Endodermal cell (in vitro differentiated cells): ENCODE measurements at regions not wholly inside any gene's neighbourhood (a gene's known extent, or its start where the extent isn't known, plus 50 kb on each side); places are given as distances from the start of the nearest gene placed in this dataset.
"Not testable (repeated sequence)": the region's sequence is repeated elsewhere in the genome, so short reads cannot be mapped to it uniquely, and the experiment has no call there.

Source experiments
- DNase-seq: peaks from one replicate; pipeline ENCODE4 v3.0.0-alpha.2; 2017
- H3K27ac ChIP-seq: 2 replicates; pipeline ENCODE4 v1.5.1; 2013; ENCODE audit warnings: mild to moderate bottlenecking, low read depth, low read length, moderate library complexity
- H3K27me3 ChIP-seq: 2 replicates; pipeline ENCODE4 v1.6.1; 2013; ENCODE audit warnings: mild to moderate bottlenecking, low read length, moderate library complexity; ENCODE audit not compliant: insufficient read depth, control insufficient read depth, poor library complexity, severe bottlenecking
- H3K36me3 ChIP-seq: 2 replicates; pipeline ENCODE4 v1.7.0; 2013; ENCODE audit warnings: mild to moderate bottlenecking, low read length, moderate library complexity; ENCODE audit not compliant: control insufficient read depth, insufficient read depth
- H3K4me1 ChIP-seq: one replicate; pipeline ENCODE4 v1.7.0; 2013; ENCODE audit warnings: low read length; ENCODE audit not compliant: control insufficient read depth, insufficient read depth
- H3K4me3 ChIP-seq: 2 replicates; pipeline ENCODE4 v1.5.1; 2013; ENCODE audit warnings: mild to moderate bottlenecking, low read length, moderate library complexity
- H3K9ac ChIP-seq: 2 replicates; pipeline ENCODE4 v1.6.1; 2013; ENCODE audit warnings: mild to moderate bottlenecking, low read length, moderate library complexity; ENCODE audit not compliant: poor library complexity, severe bottlenecking; ENCODE audit errors: extremely low read depth
- H3K9me3 ChIP-seq: 2 replicates; pipeline ENCODE4 v1.6.1; 2013; ENCODE audit warnings: mild to moderate bottlenecking, low read length, moderate library complexity; ENCODE audit not compliant: control insufficient read depth
- H3K27ac Mint-ChIP-seq: 2 replicates; pipeline ENCODE4 v1.8.0; 2020; ENCODE audit warnings: mixed read lengths
- H3K27me3 Mint-ChIP-seq: 2 replicates; pipeline ENCODE4 v1.8.0; 2021; ENCODE audit warnings: mild to moderate bottlenecking, mixed read lengths; ENCODE audit not compliant: insufficient read depth
- H3K36me3 Mint-ChIP-seq: 2 replicates; pipeline ENCODE4 v1.8.0; 2020; ENCODE audit warnings: low read depth, mixed read lengths
- H3K4me1 Mint-ChIP-seq: 2 replicates; pipeline ENCODE4 v1.8.0; 2020; ENCODE audit warnings: mixed read lengths
- H3K4me3 Mint-ChIP-seq: 2 replicates; pipeline ENCODE4 v1.8.0; 2020; ENCODE audit warnings: mild to moderate bottlenecking, moderate library complexity, mixed read lengths
- H3K9me3 Mint-ChIP-seq: 2 replicates; pipeline ENCODE4 v1.8.0; 2020; ENCODE audit warnings: mild to moderate bottlenecking, mixed read lengths
- WGBS, 2 experiments: methylation state at CpG; one replicate each; pipeline versions ENCODE4 v1.1.5 to v1.1.7; 2013; ENCODE audit warnings: missing lambda C conversion rate in 2 of 2, mixed read lengths in 1 of 2; ENCODE audit not compliant: insufficient coverage in 1 of 2, insufficient read length in 1 of 2; 5-methylcytosine and 5-hydroxymethylcytosine counted together
- TF ChIP-seq, protein P1 (sequence below): fragments of 200-600 bp; sonication (generic); conservative IDR thresholded peaks from 2 replicates; pipeline ENCODE4 v1.5.0; 2021; ENCODE audit warnings: antibody characterized with exemption, mild to moderate bottlenecking

DNA sequence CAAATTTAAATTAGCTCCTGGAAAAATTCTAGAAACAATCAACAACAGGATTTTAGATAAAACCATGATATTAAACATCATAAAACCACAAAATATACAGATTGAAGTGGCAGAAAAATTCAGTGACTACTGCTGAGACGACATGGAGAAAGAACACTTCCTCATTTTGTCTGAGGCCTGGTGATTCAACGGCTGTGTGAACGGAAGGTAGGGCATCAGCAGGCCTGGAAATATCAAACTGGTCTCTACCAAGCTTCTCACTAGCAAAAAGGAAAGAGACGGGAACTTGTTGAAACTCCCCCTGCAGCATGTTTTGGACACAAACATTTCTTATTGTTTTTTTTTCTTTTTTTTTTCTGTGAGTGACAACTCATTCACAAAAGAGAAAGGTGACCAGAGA is 58.0 kb upstream of the AHI1 start:
- H3K9me3 Mint-ChIP-seq: no peaks in the 10 kb centered on the region
- no peak overlapping the region for H3K27ac Mint-ChIP-seq
- H3K4me1 ChIP-seq: no peaks in the 10 kb centered on the region
- TF ChIP-seq, protein P1, sequence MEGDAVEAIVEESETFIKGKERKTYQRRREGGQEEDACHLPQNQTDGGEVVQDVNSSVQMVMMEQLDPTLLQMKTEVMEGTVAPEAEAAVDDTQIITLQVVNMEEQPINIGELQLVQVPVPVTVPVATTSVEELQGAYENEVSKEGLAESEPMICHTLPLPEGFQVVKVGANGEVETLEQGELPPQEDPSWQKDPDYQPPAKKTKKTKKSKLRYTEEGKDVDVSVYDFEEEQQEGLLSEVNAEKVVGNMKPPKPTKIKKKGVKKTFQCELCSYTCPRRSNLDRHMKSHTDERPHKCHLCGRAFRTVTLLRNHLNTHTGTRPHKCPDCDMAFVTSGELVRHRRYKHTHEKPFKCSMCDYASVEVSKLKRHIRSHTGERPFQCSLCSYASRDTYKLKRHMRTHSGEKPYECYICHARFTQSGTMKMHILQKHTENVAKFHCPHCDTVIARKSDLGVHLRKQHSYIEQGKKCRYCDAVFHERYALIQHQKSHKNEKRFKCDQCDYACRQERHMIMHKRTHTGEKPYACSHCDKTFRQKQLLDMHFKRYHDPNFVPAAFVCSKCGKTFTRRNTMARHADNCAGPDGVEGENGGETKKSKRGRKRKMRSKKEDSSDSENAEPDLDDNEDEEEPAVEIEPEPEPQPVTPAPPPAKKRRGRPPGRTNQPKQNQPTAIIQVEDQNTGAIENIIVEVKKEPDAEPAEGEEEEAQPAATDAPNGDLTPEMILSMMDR: no peak
- no peak overlapping the region for H3K9ac ChIP-seq
- no peaks in the 10 kb centered on the region for H3K27me3 ChIP-seq
- H3K9me3 ChIP-seq: no peaks in the 10 kb centered on the region
- H3K36me3 Mint-ChIP-seq: no peaks in the 10 kb centered on the region
- no peak overlapping the region for H3K4me3 Mint-ChIP-seq
- H3K4me3 ChIP-seq: no peak overlapping the region
- H3K36me3 ChIP-seq: no peaks in the 10 kb centered on the region
- no peaks in the 10 kb centered on the region for H3K4me1 Mint-ChIP-seq
- no peaks in the 10 kb centered on the region for H3K27me3 Mint-ChIP-seq
- WGBS, 2 experiments: 67 to 74% methylated on average over 2 to 4 of the region's 4 CpGs
- no peak overlapping the region for H3K27ac ChIP-seq
- no peak for DNase-seq

DNA sequence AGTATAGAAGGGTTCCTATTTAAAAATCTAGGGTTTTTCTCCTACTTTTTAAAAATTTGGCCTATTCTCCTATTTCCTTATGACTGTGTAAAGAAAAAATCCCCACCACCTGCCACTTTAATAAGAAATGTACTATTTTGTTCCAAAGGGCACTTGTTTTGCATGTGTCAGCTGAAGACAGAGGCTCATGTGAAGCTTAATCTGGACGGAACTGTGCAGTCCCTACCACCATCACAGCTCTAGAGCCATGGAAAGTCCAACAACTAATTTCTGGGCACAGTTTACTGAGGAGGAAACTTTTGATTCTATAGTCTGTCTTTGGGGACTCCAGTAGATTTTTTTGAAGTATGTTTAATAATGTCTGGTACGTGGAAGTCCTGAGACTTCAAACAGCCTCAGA is 60.0 kb upstream of the AHI1 start:
- no peak overlapping the region for H3K9ac ChIP-seq
- no peaks in the 10 kb centered on the region for H3K4me1 ChIP-seq
- no peak overlapping the region for H3K27ac Mint-ChIP-seq
- TF ChIP-seq, protein P1: no peak
- no peak overlapping the region for H3K4me3 ChIP-seq
- WGBS, 2 experiments: 93 to 100% methylated on average over 2 of the region's 2 CpGs
- no peaks in the 10 kb centered on the region for H3K4me1 Mint-ChIP-seq
- no peak overlapping the region for H3K27ac ChIP-seq
- no peaks in the 10 kb centered on the region for H3K27me3 ChIP-seq
- H3K9me3 Mint-ChIP-seq: no peaks in the 10 kb centered on the region
- no peak overlapping the region for H3K4me3 Mint-ChIP-seq
- no peaks in the 10 kb centered on the region for H3K36me3 ChIP-seq
- no peaks in the 10 kb centered on the region for H3K27me3 Mint-ChIP-seq
- DNase-seq: no peak
- H3K36me3 Mint-ChIP-seq: no peaks in the 10 kb centered on the region
- no peaks in the 10 kb centered on the region for H3K9me3 ChIP-seq

DNA sequence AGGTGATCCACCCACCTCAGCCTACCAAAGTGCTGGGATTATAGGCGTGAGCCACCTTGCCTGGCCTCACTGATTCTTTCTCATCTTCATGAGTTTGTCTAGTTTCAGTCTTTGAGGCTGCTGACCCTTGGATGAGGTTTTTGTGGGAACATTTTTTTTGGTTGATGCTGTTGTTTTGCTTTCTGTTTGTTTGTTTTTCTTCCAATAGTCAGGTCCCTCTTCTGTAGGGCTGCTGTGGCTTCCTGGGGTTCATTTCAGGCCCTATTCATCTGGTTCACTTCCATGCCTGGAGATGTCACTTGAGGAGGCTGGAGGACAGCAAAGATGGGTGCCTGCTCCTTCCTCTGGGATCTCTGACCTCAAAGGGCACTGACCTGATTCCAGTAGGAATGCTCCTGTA is 68.1 kb upstream of the AHI1 start:
- not testable (repeated sequence) for H3K9me3 ChIP-seq, H3K36me3 Mint-ChIP-seq, H3K27me3 ChIP-seq, H3K4me1 ChIP-seq, H3K4me3 Mint-ChIP-seq, H3K4me1 Mint-ChIP-seq, H3K36me3 ChIP-seq, H3K4me3 ChIP-seq, H3K9ac ChIP-seq, H3K27ac Mint-ChIP-seq, H3K9me3 Mint-ChIP-seq, H3K27ac ChIP-seq, H3K27me3 Mint-ChIP-seq, DNase-seq
- 95% methylated on average over 1 of the region's 1 CpG; no CpG with 5 or more reads in 1 of the 2 experiments for WGBS, 2 experiments

DNA sequence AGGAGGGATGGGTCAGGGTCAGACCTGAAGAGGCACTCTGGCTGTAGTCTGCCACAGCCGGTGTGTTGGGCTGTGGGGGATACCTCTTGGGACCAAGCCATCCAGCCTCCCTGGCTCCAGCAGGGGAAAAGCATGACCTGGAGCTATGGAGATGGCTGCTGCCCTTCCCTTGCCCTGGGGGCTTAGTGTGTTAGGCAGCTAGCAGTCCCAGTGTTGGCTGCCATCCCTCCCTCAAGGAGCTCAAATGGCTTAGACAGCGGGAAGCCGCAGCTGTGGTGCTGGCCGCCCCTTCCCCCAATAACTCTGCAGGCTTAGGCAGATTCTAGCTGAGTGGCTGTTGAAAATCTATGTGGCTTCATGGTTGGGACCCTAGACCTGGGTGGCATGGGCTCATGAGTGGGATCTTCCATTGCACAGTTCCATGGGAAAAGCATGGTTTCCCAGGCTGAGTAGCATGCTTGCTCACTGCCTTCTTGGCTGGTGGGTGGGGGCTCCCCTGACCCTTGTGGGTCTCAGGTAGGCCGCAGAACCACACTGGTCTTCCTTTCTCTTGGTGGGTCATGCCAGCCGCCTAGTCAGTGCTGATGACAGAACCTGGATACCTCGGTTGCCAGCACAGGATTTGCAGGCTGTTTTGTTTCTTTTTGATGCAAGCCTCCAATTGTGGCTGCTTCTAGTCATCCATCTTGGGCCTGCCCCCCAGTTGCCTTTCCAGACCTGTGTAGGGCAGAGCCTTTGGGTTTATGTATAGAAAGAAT is 69.0 kb upstream of the AHI1 start:
- 92 to 98% methylated on average over 4 to 7 of the region's 7 CpGs for WGBS, 2 experiments
- DNase-seq: no peak
- no peaks in the 10 kb centered on the region for H3K36me3 Mint-ChIP-seq
- Histone ChIP-seq H3K27ac (no peak overlapping the region), H3K4me3 (no peak overlapping the region), H3K36me3 (no peaks in the 10 kb centered on the region), H3K9ac (no peak overlapping the region), H3K9me3 (no peaks in the 10 kb centered on the region), H3K27me3 (no peaks in the 10 kb centered on the region), H3K4me1 (peaks cover 3% of the 10 kb centered on the region)
- H3K9me3 Mint-ChIP-seq: no peaks in the 10 kb centered on the region
- TF ChIP-seq, protein P1: no peak
- H3K4me3 Mint-ChIP-seq: no peak overlapping the region
- H3K27ac Mint-ChIP-seq: no peak overlapping the region
- H3K4me1 Mint-ChIP-seq: no peaks in the 10 kb centered on the region
- H3K27me3 Mint-ChIP-seq: no peaks in the 10 kb centered on the region
